ENCODE measurements at regions not wholly inside any gene's neighbourhood (a gene's known extent, or its start where the extent isn't known, plus 50 kb on each side); places are given as distances from the start of the nearest gene placed in this dataset.

- no peak for TF ChIP-seq CTCF (IDR thresholded peaks at IDR 0.05)
- no peak for TF ChIP-seq POLR2A (IDR thresholded peaks at IDR 0.05)
Measured at GRCh38 chr12:34372003-34372402, 349.7 kb downstream of the ALG10 start.

Data from thyroid gland (tissue), 4 donors.